ENCODE measurements at regions not wholly inside any gene's neighbourhood (a gene's known extent, or its start where the extent isn't known, plus 50 kb on each side); places are given as distances from the start of the nearest gene placed in this dataset.

DNA sequence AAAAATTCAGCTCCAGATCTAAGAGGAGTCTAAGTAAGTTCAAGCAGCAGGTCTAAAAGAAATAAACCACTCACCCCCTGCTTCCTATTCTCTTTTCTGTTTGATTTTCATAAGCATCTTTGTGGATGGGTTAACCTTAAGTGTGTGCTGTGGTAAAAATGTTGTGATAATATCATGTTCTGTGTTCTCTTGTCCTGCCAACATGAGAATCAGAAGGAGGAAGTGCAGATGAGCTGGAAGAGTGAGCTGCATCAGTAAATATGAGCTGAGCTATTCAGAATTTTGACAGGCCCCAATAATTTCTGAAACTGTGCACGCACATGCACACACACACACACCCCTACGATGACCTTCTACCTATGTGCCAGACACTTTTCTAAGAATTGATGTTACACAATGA lies 186.5 kb upstream of the ANKRD55 start:
- Histone ChIP-seq H3K27me3 (replicated peaks in 2 of 5; ENCODE audit: control insufficient read depth in 4 of 5, insufficient read depth in 5 of 5, low read length in 4 of 5) (no peaks in the 10 kb centered on the region), H3K36me3 (ENCODE audit: control insufficient read depth in 4 of 4, insufficient read depth in 4 of 4, low read length in 3 of 4) (no peaks in the 10 kb centered on the region), H3K27ac (ENCODE audit: insufficient read depth in 1 of 2, low read depth in 1 of 2, low read length in 2 of 2, poor library complexity in 1 of 2, severe bottlenecking in 2 of 2) (no peak overlapping the region), H3K4me3 (ENCODE audit: control insufficient read depth in 1 of 7, extremely low read depth in 1 of 7, insufficient read depth in 4 of 7, low read depth in 2 of 7, low read length in 6 of 7) (no peak overlapping the region), H3K9me3 (ENCODE audit: control extremely low read depth in 1 of 5, control insufficient read depth in 4 of 5, insufficient read depth in 2 of 5, low read depth in 1 of 5, low read length in 4 of 5) (peaks cover 0 to 41% (median 7%) of the 10 kb centered on the region in 5 experiments), H3K4me1 (ENCODE audit: control extremely low read depth in 1 of 4, control insufficient read depth in 4 of 4, insufficient read depth in 4 of 4, low read length in 3 of 4) (peaks cover 6 to 18% (median 13%) of the 10 kb centered on the region in 4 experiments)
- WGBS (ENCODE audit: insufficient coverage): no CpG with 5 or more reads among the region's 2 CpGs
- DNase-seq: no peak
- ChIA-PET POLR2A (no interaction called here), CTCF (interaction anchor here (1.5 kb wide), 1 partner anchor 96 kb away, joined by 3 read pairs; no protein-coding TSS in a partner anchor)

DNA sequence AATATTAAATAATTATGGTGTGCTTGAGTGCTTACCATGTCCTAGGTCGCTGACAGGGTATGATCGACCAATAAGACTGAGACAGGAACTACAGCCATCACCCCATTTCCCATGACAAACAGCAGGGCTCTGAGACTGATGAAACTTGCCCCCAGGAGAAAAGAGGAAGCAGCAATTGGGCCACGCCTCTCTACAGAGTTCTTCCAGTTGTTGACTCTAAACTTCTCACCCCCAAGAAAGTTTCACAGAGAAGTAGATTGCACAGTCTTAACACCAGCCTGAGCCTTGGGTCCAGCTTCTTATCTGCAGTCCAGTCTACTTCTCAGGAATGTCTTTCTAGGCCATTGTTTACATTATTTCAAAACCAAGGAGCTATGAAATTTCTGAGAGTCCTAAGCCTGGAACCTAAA lies 182.2 kb upstream of the ANKRD55 start:
- Histone ChIP-seq H3K4me1 (ENCODE audit: control extremely low read depth in 1 of 4, control insufficient read depth in 4 of 4, insufficient read depth in 4 of 4, low read length in 3 of 4) (peaks cover 23 to 45% (median 34%) of the 10 kb centered on the region in 4 experiments), H3K27me3 (replicated peaks in 2 of 5; ENCODE audit: control insufficient read depth in 4 of 5, insufficient read depth in 5 of 5, low read length in 4 of 5) (no peaks in the 10 kb centered on the region), H3K36me3 (ENCODE audit: control insufficient read depth in 4 of 4, insufficient read depth in 4 of 4, low read length in 3 of 4) (no peaks in the 10 kb centered on the region), H3K27ac (ENCODE audit: insufficient read depth in 1 of 2, low read depth in 1 of 2, low read length in 2 of 2, poor library complexity in 1 of 2, severe bottlenecking in 2 of 2) (peak overlapping the region in 1 of 2 experiments; percentile 43), H3K9me3 (ENCODE audit: control extremely low read depth in 1 of 5, control insufficient read depth in 4 of 5, insufficient read depth in 2 of 5, low read depth in 1 of 5, low read length in 4 of 5) (peaks cover 0 to 16% (median 4%) of the 10 kb centered on the region in 5 experiments), H3K4me3 (ENCODE audit: control insufficient read depth in 1 of 7, extremely low read depth in 1 of 7, insufficient read depth in 4 of 7, low read depth in 2 of 7, low read length in 6 of 7) (peak overlapping the region in 1 of 7 experiments; percentile 14)
- POLR2A ChIA-PET: no interaction called here
- WGBS (ENCODE audit: insufficient coverage): 24% methylated on average over 2 of the region's 3 CpGs
- CTCF ChIA-PET: interaction anchor here (0.8 to 1.1 kb wide), 2 partner anchors 422 to 423 kb away, joined by 3 to 4 read pairs; no protein-coding TSS in a partner anchor
- DNase-seq: peak; percentile 23 to 77 (median 70)

DNA sequence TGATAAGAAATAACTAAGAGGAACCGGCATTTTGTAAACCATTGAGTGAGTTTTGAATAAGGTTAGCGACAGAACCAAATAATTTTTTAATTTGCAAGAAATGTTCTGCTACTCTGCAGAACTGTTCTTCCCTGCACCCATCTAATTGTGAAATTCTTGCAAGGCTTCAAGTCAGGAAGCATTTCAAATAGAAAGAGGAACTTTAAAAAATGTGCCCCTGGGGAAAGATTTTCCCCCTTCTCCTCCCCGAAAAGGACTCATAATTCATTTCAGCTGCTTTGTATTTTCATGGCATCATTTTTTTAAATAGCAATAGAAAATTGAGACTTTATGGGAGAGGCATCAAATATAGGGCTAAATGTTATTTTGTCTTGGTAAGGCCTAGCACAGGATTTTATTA lies 180.9 kb upstream of the ANKRD55 start:
- no CpG with 5 or more reads among the region's 3 CpGs for WGBS (ENCODE audit: insufficient coverage)
- H3K27ac ChIP-seq (ENCODE audit: insufficient read depth in 1 of 2, low read depth in 1 of 2, low read length in 2 of 2, poor library complexity in 1 of 2, severe bottlenecking in 2 of 2): no peak overlapping the region
- POLR2A ChIA-PET: no interaction called here

DNA sequence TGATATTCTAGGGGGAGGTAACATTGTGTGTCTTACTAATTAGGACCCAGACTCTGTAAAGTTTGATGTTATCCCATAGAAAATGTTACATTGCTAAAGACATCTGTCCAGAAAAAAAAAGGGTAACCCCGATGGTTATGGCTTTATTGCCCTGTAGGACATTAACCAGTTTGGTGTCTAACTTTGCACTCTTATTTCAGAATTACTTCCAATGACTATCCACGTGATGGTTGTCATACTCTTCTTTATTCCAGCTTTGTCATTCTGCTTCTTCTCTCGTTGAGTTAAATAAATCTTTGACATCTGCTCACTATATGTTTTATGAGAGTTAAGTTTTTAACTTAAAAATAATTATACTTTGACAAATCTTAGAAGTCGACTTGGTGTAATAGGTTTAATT lies 180.4 kb upstream of the ANKRD55 start:
- Histone ChIP-seq H3K4me1 (ENCODE audit: control extremely low read depth in 1 of 4, control insufficient read depth in 4 of 4, insufficient read depth in 4 of 4, low read length in 3 of 4) (peaks cover 23 to 45% (median 34%) of the 10 kb centered on the region in 4 experiments), H3K27me3 (replicated peaks in 2 of 5; ENCODE audit: control insufficient read depth in 4 of 5, insufficient read depth in 5 of 5, low read length in 4 of 5) (no peaks in the 10 kb centered on the region), H3K27ac (ENCODE audit: insufficient read depth in 1 of 2, low read depth in 1 of 2, low read length in 2 of 2, poor library complexity in 1 of 2, severe bottlenecking in 2 of 2) (no peak overlapping the region), H3K4me3 (ENCODE audit: control insufficient read depth in 1 of 7, extremely low read depth in 1 of 7, insufficient read depth in 4 of 7, low read depth in 2 of 7, low read length in 6 of 7) (no peak overlapping the region), H3K36me3 (ENCODE audit: control insufficient read depth in 4 of 4, insufficient read depth in 4 of 4, low read length in 3 of 4) (no peaks in the 10 kb centered on the region), H3K9me3 (ENCODE audit: control extremely low read depth in 1 of 5, control insufficient read depth in 4 of 5, insufficient read depth in 2 of 5, low read depth in 1 of 5, low read length in 4 of 5) (no peaks in the 10 kb centered on the region)
- no CpG with 5 or more reads among the region's 4 CpGs for WGBS (ENCODE audit: insufficient coverage)
- ChIA-PET POLR2A (no interaction called here), CTCF (interaction anchor here (1.3 to 1.6 kb wide), 4 partner anchors 9 to 143 kb away, joined by 3 to 4 read pairs (median 4); no protein-coding TSS in a partner anchor)
- peak in 2 of 3 donors; percentile 3 to 26 for DNase-seq

More for the DNA sequence above, 180.9 kb upstream of the ANKRD55 start:
- no peaks in the 10 kb centered on the region for H3K36me3 ChIP-seq (ENCODE audit: control insufficient read depth in 4 of 4, insufficient read depth in 4 of 4, low read length in 3 of 4)
- DNase-seq: peak; percentile 31 to 67 (median 62)
- H3K4me1 ChIP-seq (ENCODE audit: control extremely low read depth in 1 of 4, control insufficient read depth in 4 of 4, insufficient read depth in 4 of 4, low read length in 3 of 4): peaks cover 23 to 45% (median 34%) of the 10 kb centered on the region in 4 experiments
- H3K27me3 ChIP-seq (replicated peaks in 2 of 5; ENCODE audit: control insufficient read depth in 4 of 5, insufficient read depth in 5 of 5, low read length in 4 of 5): no peaks in the 10 kb centered on the region
- peaks cover 0 to 4% (median 3%) of the 10 kb centered on the region in 5 experiments for H3K9me3 ChIP-seq (ENCODE audit: control extremely low read depth in 1 of 5, control insufficient read depth in 4 of 5, insufficient read depth in 2 of 5, low read depth in 1 of 5, low read length in 4 of 5)
- CTCF ChIA-PET: interaction anchor here (0.6 to 1.6 kb wide), 8 partner anchors 8 to 440 kb away, joined by 3 to 4 read pairs (median 3); no protein-coding TSS in a partner anchor
- peak overlapping the region in 1 of 7 experiments; percentile 19 for H3K4me3 ChIP-seq (ENCODE audit: control insufficient read depth in 1 of 7, extremely low read depth in 1 of 7, insufficient read depth in 4 of 7, low read depth in 2 of 7, low read length in 6 of 7)

- Histone ChIP-seq H3K9me3 (ENCODE audit: control extremely low read depth in 1 of 5, control insufficient read depth in 4 of 5, insufficient read depth in 2 of 5, low read depth in 1 of 5, low read length in 4 of 5) (no peaks in the 10 kb centered on the region), H3K4me1 (ENCODE audit: control extremely low read depth in 1 of 4, control insufficient read depth in 4 of 4, insufficient read depth in 4 of 4, low read length in 3 of 4) (peaks cover 23 to 45% (median 34%) of the 10 kb centered on the region in 4 experiments), H3K36me3 (ENCODE audit: control insufficient read depth in 4 of 4, insufficient read depth in 4 of 4, low read length in 3 of 4) (no peaks in the 10 kb centered on the region), H3K27me3 (replicated peaks in 2 of 5; ENCODE audit: control insufficient read depth in 4 of 5, insufficient read depth in 5 of 5, low read length in 4 of 5) (no peaks in the 10 kb centered on the region), H3K4me3 (ENCODE audit: control insufficient read depth in 1 of 7, extremely low read depth in 1 of 7, insufficient read depth in 4 of 7, low read depth in 2 of 7, low read length in 6 of 7) (peak overlapping the region in 2 of 7 experiments; percentile 2 to 12), H3K27ac (ENCODE audit: insufficient read depth in 1 of 2, low read depth in 1 of 2, low read length in 2 of 2, poor library complexity in 1 of 2, severe bottlenecking in 2 of 2) (no peak overlapping the region)
- ChIA-PET POLR2A (no interaction called here), CTCF (interaction anchor here (1.2 to 1.6 kb wide), 5 partner anchors 10 to 142 kb away, joined by 3 to 5 read pairs (median 3); no protein-coding TSS in a partner anchor)
- WGBS (ENCODE audit: insufficient coverage): 39% methylated on average over 6 of the region's 9 CpGs
- DNase-seq: peak; percentile 20 to 55 (median 31)
These were observed 179.7 kb upstream of the ANKRD55 start for GRCh38 chr5:56412601-56413379.

GRCh38 chr5:56410696-56411095 lies 177.6 kb upstream of the ANKRD55 start:
- DNase-seq: no peak
- WGBS (ENCODE audit: insufficient coverage): 98% methylated on average over 5 of the region's 6 CpGs
- H3K4me3 ChIP-seq (ENCODE audit: control insufficient read depth in 1 of 7, extremely low read depth in 1 of 7, insufficient read depth in 4 of 7, low read depth in 2 of 7, low read length in 6 of 7): no peak overlapping the region
- H3K36me3 ChIP-seq (ENCODE audit: control insufficient read depth in 4 of 4, insufficient read depth in 4 of 4, low read length in 3 of 4): no peaks in the 10 kb centered on the region
- ChIA-PET POLR2A (no interaction called here), CTCF (no interaction called here)
- H3K9me3 ChIP-seq (ENCODE audit: control extremely low read depth in 1 of 5, control insufficient read depth in 4 of 5, insufficient read depth in 2 of 5, low read depth in 1 of 5, low read length in 4 of 5): no peaks in the 10 kb centered on the region
- H3K27me3 ChIP-seq (replicated peaks in 2 of 5; ENCODE audit: control insufficient read depth in 4 of 5, insufficient read depth in 5 of 5, low read length in 4 of 5): no peaks in the 10 kb centered on the region
- peaks cover 23 to 37% (median 31%) of the 10 kb centered on the region in 4 experiments for H3K4me1 ChIP-seq (ENCODE audit: control extremely low read depth in 1 of 4, control insufficient read depth in 4 of 4, insufficient read depth in 4 of 4, low read length in 3 of 4)
- H3K27ac ChIP-seq (ENCODE audit: insufficient read depth in 1 of 2, low read depth in 1 of 2, low read length in 2 of 2, poor library complexity in 1 of 2, severe bottlenecking in 2 of 2): no peak overlapping the region
